Breast epithelium (tissue), 3 donors: ENCODE measurements at regions not wholly inside any gene's neighbourhood (a gene's known extent, or its start where the extent isn't known, plus 50 kb on each side); places are given as distances from the start of the nearest gene placed in this dataset.

Experiments
- CTCF ChIP-seq, 3 donors: fragments of 450-650 bp; IDR thresholded peaks; one replicate each; pipeline ENCODE4 v1.5.1; 2016 to 2017; ENCODE audit warnings: antibody characterized with exemption in 3 of 3, mild to moderate bottlenecking in 3 of 3, moderate library complexity in 3 of 3
- POLR2A ChIP-seq: fragments of 450-650 bp; IDR thresholded peaks from one replicate; pipeline ENCODE4 v1.6.1; 2016; ENCODE audit warnings: antibody characterized with exemption, mild to moderate bottlenecking, moderate library complexity
- POLR2AphosphoS5 ChIP-seq, 3 donors: sonication (generic); formaldehyde crosslinking; IDR thresholded peaks; one replicate each; pipeline ENCODE4 v1.6.1; 2017; ENCODE audit warnings: antibody characterized with exemption in 3 of 3

DNA sequence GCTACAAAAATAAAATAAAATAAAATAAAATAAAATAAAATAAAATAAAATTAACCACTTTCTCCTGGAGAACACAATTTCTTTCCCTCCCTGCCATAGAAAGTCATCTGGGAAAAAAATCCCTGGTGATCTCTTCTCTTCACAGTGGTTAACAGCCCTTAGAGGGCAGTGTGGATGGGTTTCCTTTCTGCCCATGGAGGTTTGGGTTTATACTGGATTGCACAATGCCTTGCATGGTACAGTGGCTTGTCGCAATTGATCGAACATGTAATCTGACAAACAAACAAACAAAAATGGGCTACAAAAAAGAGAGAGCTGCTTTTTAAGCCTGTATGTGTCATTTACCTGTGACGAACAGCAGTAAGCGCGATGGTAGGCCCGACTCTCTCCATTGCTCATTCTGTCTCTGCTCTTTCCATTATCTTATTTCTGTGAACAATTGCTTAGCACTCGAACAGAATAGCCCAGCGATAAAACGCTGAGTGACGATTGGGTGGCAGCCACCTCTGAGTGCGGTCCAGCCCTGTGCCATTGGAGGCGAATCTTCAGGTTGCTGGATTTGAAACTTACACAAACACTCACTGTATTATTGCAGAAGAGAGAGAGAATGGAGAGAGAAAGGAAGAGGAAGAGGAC lies 166.1 kb downstream of the CD83 start:
- no peak for TF ChIP-seq CTCF (IDR thresholded peaks at IDR 0.05)
- TF ChIP-seq POLR2A, result no peak
- no peak for TF ChIP-seq POLR2AphosphoS5 (IDR thresholded peaks at IDR 0.05)
